Endothelial cell of umbilical vein (primary cell): ENCODE measurements at regions not wholly inside any gene's neighbourhood (a gene's known extent, or its start where the extent isn't known, plus 50 kb on each side); places are given as distances from the start of the nearest gene placed in this dataset.

ENCODE experiments used
- BruUV-seq: library from RNA; stranded (reverse); fragments of 400-500 nt; replicated peaks from 2 replicates; lab custom pipeline; 2021; lab: Mats Ljungman, UMichigan
- CTCF ChIA-PET: fragments of 300-600, 350-600 bp; sonication (Branson Sonifier 250); formaldehyde crosslinking; loops from one replicate; lab custom pipeline; 2021; ENCODE audit warnings: antibody characterized with exemption, inconsistent platforms; lab: Charles Lee
- POLR2A ChIA-PET: fragments of 300-600, 350-600 bp; sonication (Branson Sonifier 250); formaldehyde crosslinking; loops from one replicate; lab custom pipeline; 2021; ENCODE audit warnings: antibody characterized with exemption, inconsistent platforms; lab: Charles Lee
- DNase-seq: peaks from one replicate; pipeline ENCODE4 v3.0.0-alpha.2; 2011; ENCODE audit warnings: low read depth, low spot score
- FAIRE-seq: peaks from 2 replicates; lab custom pipeline; 2011; peaks lifted over from hg19 to GRCh38; lab: Jason Lieb, UNC
- H2AFZ ChIP-seq: 2 replicates; pipeline ENCODE4 v1.6.0; 2012; ENCODE audit warnings: low read depth, low read length, control low read depth, inconsistent platforms
- H3K27ac ChIP-seq: 2 replicates; pipeline ENCODE4 v1.5.1; 2011; ENCODE audit warnings: low read depth, mild to moderate bottlenecking, control low read depth, low read length, moderate library complexity; ENCODE audit not compliant: insufficient read depth
- H3K27me3 ChIP-seq, 2 experiments: 2 replicates each; pipeline versions ENCODE4 v1.6.0 to v1.6.1; 2011; ENCODE audit warnings: low read length in 2 of 2, mixed read lengths in 1 of 2; ENCODE audit not compliant: control insufficient read depth in 2 of 2, insufficient read depth in 2 of 2
- H3K36me3 ChIP-seq, 2 experiments: 2 replicates in 1 of 2; 3 replicates in 1 of 2; pipeline ENCODE4 v1.5.1; 2011; ENCODE audit warnings: low read length in 2 of 2, mild to moderate bottlenecking in 1 of 2, moderate library complexity in 1 of 2; ENCODE audit not compliant: control insufficient read depth in 2 of 2, insufficient read depth in 2 of 2; ENCODE audit errors: extremely low read depth in 1 of 2
- H3K4me1 ChIP-seq: 3 replicates; pipeline ENCODE4 v1.5.1; 2011; ENCODE audit warnings: mild to moderate bottlenecking, low read length; ENCODE audit not compliant: control insufficient read depth, insufficient read depth; ENCODE audit errors: extremely low read depth
- H3K4me2 ChIP-seq: 2 replicates; pipeline ENCODE4 v1.6.1; 2011; ENCODE audit warnings: low read length, control low read depth, mixed read lengths; ENCODE audit not compliant: insufficient read depth
- H3K4me3 ChIP-seq, 3 experiments: fragments of 200-600 bp in 1 of 3; sonication (generic), shearing (Covaris generic) in 1 of 3; replicated peaks in 1 of 3; 2 replicates each; pipeline ENCODE4 v1.5.1; 2011 to 2016; ENCODE audit warnings: control low read depth in 3 of 3, low read length in 3 of 3, mild to moderate bottlenecking in 2 of 3, inconsistent platforms in 1 of 3, low read depth in 1 of 3, moderate library complexity in 1 of 3; ENCODE audit not compliant: insufficient read depth in 1 of 3
- H3K79me2 ChIP-seq: 2 replicates; pipeline ENCODE4 v1.6.0; 2012; ENCODE audit warnings: low read length, inconsistent platforms; ENCODE audit not compliant: control insufficient read depth, insufficient read depth
- H3K9ac ChIP-seq: replicated peaks from 2 replicates; pipeline ENCODE3; 2011; ENCODE audit warnings: low read length, control low read depth; ENCODE audit not compliant: insufficient read depth; ENCODE audit errors: extremely low read depth
- H3K9me1 ChIP-seq: replicated peaks from 3 replicates; pipeline ENCODE4 v1.6.0; 2011; ENCODE audit warnings: mild to moderate bottlenecking, low read length; ENCODE audit not compliant: control insufficient read depth, insufficient read depth; ENCODE audit errors: extremely low read depth
- H3K9me3 ChIP-seq: replicated peaks from 2 replicates; pipeline ENCODE4 v1.5.1; 2012; ENCODE audit warnings: low read length, inconsistent platforms; ENCODE audit not compliant: control insufficient read depth, insufficient read depth
- H4K20me1 ChIP-seq: replicated peaks from 2 replicates; pipeline ENCODE3; 2011; ENCODE audit warnings: mild to moderate bottlenecking, low read length; ENCODE audit not compliant: control insufficient read depth, insufficient read depth; ENCODE audit errors: extremely low read depth
- CTCF ChIP-seq, 2 donors: IDR thresholded peaks; 1 replicate in 1 of 2; 2 replicates in 1 of 2; pipeline ENCODE4 v1.5.1; 2011; ENCODE audit warnings: low read length in 2 of 2, mild to moderate bottlenecking in 2 of 2, moderate library complexity in 2 of 2, control low read depth in 1 of 2, inconsistent platforms in 1 of 2, low read depth in 1 of 2; ENCODE audit not compliant: insufficient read depth in 1 of 2; ENCODE audit errors: extremely low read depth in 1 of 2
- EZH2 ChIP-seq: IDR thresholded peaks from 2 replicates; pipeline ENCODE4 v1.6.1; 2012; ENCODE audit warnings: borderline replicate concordance, low read depth, mild to moderate bottlenecking, moderate library complexity, low read length, inconsistent platforms; ENCODE audit not compliant: severe bottlenecking
- FOS ChIP-seq: IDR thresholded peaks from 2 replicates; pipeline ENCODE4 v1.6.1; 2011; ENCODE audit warnings: mild to moderate bottlenecking, low read length, moderate library complexity, borderline replicate concordance; ENCODE audit not compliant: insufficient read depth
- GATA2 ChIP-seq: IDR thresholded peaks from 2 replicates; pipeline ENCODE4 v1.7.0; 2011; ENCODE audit warnings: low read depth, mild to moderate bottlenecking, moderate library complexity, mixed read lengths, low read length; ENCODE audit not compliant: insufficient read length, insufficient read depth
- JUN ChIP-seq: IDR thresholded peaks from 2 replicates; pipeline ENCODE4 v1.6.1; 2011; ENCODE audit warnings: borderline replicate concordance, low read depth; ENCODE audit not compliant: insufficient read length, insufficient read depth
- MAX ChIP-seq: IDR thresholded peaks from 2 replicates; pipeline ENCODE4 v1.6.1; 2011; ENCODE audit not compliant: insufficient read depth, insufficient read length
- MYC ChIP-seq: IDR thresholded peaks from one replicate; pipeline ENCODE4 v1.6.1; 2011; ENCODE audit warnings: mild to moderate bottlenecking, low read depth, low read length
- POLR2A ChIP-seq: IDR thresholded peaks from 2 replicates; pipeline ENCODE4 v1.6.1; 2012; ENCODE audit warnings: low read depth, mild to moderate bottlenecking, control low read depth, low read length
- POLR2AphosphoS5 ChIP-seq: IDR thresholded peaks from 2 replicates; pipeline ENCODE4 v1.6.1; 2012; ENCODE audit warnings: low read depth, mild to moderate bottlenecking, control low read depth, low read length, moderate library complexity; ENCODE audit not compliant: insufficient read depth
- dilution Hi-C: fragments of 300-500 bp; cut with MboI; formaldehyde crosslinking; loops from one replicate; pipeline ENCODE4 v1.15.0; 2019; ENCODE audit warnings: low sequenced_read_pairs; ENCODE audit not compliant: extremely low pct_ligation_motif_present
- intact Hi-C: fragments of 100-400 bp; cut with micrococcal nuclease; formaldehyde crosslinking; loops from one replicate; pipeline ENCODE4 v1.10.0; 2022

- Histone ChIP-seq H3K27me3 (peaks cover 7 to 12% of the 10 kb centered on the region in 2 experiments), H3K4me3 (no peak overlapping the region), H3K27ac (no peak overlapping the region), H3K9me1 (no peaks in the 10 kb centered on the region), H4K20me1 (no peaks in the 10 kb centered on the region), H3K4me2 (no peak overlapping the region), H3K79me2 (no peaks in the 10 kb centered on the region), H3K4me1 (no peaks in the 10 kb centered on the region), H3K9ac (no peak overlapping the region), H3K9me3 (no peaks in the 10 kb centered on the region), H3K36me3 (no peaks in the 10 kb centered on the region), H2AFZ (no peak overlapping the region)
- TF ChIP-seq POLR2AphosphoS5 = no peak
- no peak for TF ChIP-seq GATA2
- TF ChIP-seq EZH2 = no peak
- no peak for TF ChIP-seq POLR2A
- TF ChIP-seq MYC = no peak
- no peak for TF ChIP-seq CTCF (IDR thresholded peaks at IDR 0.05; ENCODE audit: extremely low read depth in 1 of 2, insufficient read depth in 1 of 2, low read depth in 1 of 2, low read length in 2 of 2)
- no peak for TF ChIP-seq MAX
- no peak for TF ChIP-seq FOS
- TF ChIP-seq JUN = no peak
- ChIA-PET POLR2A (no interaction called here), CTCF (interaction anchor here (1.2 kb wide), 1 partner anchor 31 kb away, joined by 3 read pairs; no protein-coding TSS in a partner anchor)
- dilution Hi-C loops = no loop called here
- FAIRE-seq = no peak
- no peak for DNase-seq
- intact Hi-C loops = no loop called here
- no TSS peak for BruUV-seq
Measured at GRCh38 chr5:68392617-68393016, 177.1 kb downstream of the PIK3R1 start.
